ENCODE measurements at regions not wholly inside any gene's neighbourhood (a gene's known extent, or its start where the extent isn't known, plus 50 kb on each side); places are given as distances from the start of the nearest gene placed in this dataset.

- peak; percentile 73 for DNase-seq
Measured at GRCh38 chr17:72479113-72479512, 358.3 kb downstream of the SOX9 start.

- no peak for DNase-seq
Measured at GRCh38 chr17:72481572-72481971, 360.8 kb downstream of the SOX9 start.

GRCh38 chr17:72485596-72485995, 364.8 kb downstream of the SOX9 start:
- DNase-seq, result no peak

GRCh38 chr17:72486806-72487205, 366.0 kb downstream of the SOX9 start:
- no peak for DNase-seq

- DNase-seq, result peak; percentile 41
Measured at GRCh38 chr17:72487731-72488494, 367.1 kb downstream of the SOX9 start.

GRCh38 chr17:72488555-72489271, 367.9 kb downstream of the SOX9 start:
- peak; percentile 91 for DNase-seq

- DNase-seq, result no peak
Measured at GRCh38 chr17:72489272-72489641, 368.4 kb downstream of the SOX9 start.

GRCh38 chr17:72491102-72491501, 370.3 kb downstream of the SOX9 start:
- no peak for DNase-seq

- DNase-seq, result no peak
Measured at GRCh38 chr17:72492494-72492893, 371.7 kb downstream of the SOX9 start.

- no peak for DNase-seq
Measured at GRCh38 chr17:72492941-72493340, 372.1 kb downstream of the SOX9 start.

GRCh38 chr17:72494566-72494965, 373.7 kb downstream of the SOX9 start:
- DNase-seq, result peak; percentile 85

- no peak for DNase-seq
Measured at GRCh38 chr17:72496461-72496860, 375.6 kb downstream of the SOX9 start.

- no peak for DNase-seq
Measured at GRCh38 chr17:72497915-72498314, 377.1 kb downstream of the SOX9 start.

- peak; percentile 80 for DNase-seq
Measured at GRCh38 chr17:72498364-72499210, 377.8 kb downstream of the SOX9 start.

GRCh38 chr17:72501404-72502370, 380.9 kb downstream of the SOX9 start:
- peak; percentile 73 for DNase-seq

GRCh38 chr17:72502371-72503341, 381.8 kb downstream of the SOX9 start:
- peak; percentile 63 for DNase-seq

- no peak for DNase-seq
Measured at GRCh38 chr17:72503556-72503955, 382.7 kb downstream of the SOX9 start.

- no peak for DNase-seq
Measured at GRCh38 chr17:72504783-72505182, 384.0 kb downstream of the SOX9 start.

GRCh38 chr17:72506773-72507172, 386.0 kb downstream of the SOX9 start:
- no peak for DNase-seq

GRCh38 chr17:72507370-72507769, 386.6 kb downstream of the SOX9 start:
- no peak for DNase-seq
